ENCODE measurements at regions not wholly inside any gene's neighbourhood (a gene's known extent, or its start where the extent isn't known, plus 50 kb on each side); places are given as distances from the start of the nearest gene placed in this dataset.
A peak's percentile ranks its signal among the peaks of the same experiment; 100 is the strongest.

DNA sequence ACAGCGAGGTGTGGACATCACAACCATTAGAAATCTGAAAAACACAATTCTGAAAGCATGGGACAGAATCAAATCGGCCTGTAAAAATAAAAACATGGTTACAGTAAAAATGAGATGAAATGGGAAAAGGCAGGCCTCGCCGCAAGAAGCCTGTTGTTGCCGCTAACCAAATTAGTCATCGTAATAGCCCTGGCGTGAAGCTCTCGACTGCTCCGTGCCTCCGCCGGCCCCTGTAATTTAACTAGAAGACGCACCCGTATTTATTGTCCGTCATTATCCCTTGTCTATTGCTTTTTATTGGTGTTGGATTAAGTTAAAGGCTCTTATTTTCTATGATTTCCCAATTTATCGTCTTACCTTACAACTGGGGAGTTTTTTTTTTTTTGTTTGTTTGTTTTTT is 334.6 kb upstream of the EEF2KMT start:
- ATAC-seq, result no peak
- Mint-ChIP-seq H3K27ac (no peak overlapping the region), H3K4me1 (ENCODE audit: low read depth in 2 of 2) (no peaks in the 10 kb centered on the region), H3K36me3 (no peaks in the 10 kb centered on the region), H3K9me3 (no peaks in the 10 kb centered on the region), H3K27me3 (peaks cover 6 to 16% of the 10 kb centered on the region in 2 donors), H3K4me3 (no peak overlapping the region)
- no peak for DNase-seq (ENCODE audit: low spot score)

DNA sequence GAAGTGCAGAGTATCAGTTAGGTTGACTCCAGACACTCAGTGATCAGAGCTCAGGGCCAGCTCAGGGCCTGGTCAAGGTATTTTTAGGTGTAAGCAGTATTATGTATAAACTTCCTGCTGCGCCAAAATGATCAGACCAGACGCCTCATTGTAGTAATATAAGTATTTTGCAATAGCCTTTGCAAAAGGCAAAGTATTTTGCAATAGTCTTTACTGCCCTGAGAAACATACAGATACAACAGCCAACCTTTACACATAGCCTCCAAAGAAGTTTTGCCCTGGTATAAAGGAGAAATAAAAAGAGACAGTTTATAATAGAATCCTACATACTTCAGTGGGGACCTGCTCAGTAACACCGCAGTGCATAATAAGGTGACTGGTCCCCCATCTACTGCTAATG is 333.0 kb upstream of the EEF2KMT start:
- Mint-ChIP-seq H3K9me3 (no peaks in the 10 kb centered on the region), H3K4me1 (ENCODE audit: low read depth in 2 of 2) (no peaks in the 10 kb centered on the region), H3K27ac (no peak overlapping the region), H3K4me3 (no peak overlapping the region), H3K36me3 (no peaks in the 10 kb centered on the region), H3K27me3 (peaks cover 6 to 15% of the 10 kb centered on the region in 2 donors)
- DNase-seq (ENCODE audit: low spot score) (no peak), ATAC-seq (no peak)

DNA sequence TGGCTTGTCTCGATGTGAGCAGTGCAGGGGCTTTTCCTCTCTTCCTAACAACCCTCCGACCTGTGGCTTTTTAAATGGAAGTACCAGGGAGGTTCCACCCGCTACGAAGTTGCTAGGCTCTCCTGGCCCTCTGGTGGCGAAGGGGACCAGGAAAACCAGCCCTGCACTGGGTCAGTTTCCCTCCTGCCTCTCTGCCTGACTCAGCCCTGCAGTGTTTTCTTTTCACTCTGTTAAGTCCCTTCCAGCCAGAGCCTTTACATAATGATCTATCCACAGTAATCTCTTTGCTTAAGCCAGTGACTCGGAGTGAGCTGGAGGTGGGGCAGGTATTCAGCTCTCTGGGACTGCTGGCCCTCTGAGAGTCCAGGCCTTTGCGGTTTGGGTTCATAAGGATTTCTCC is 331.3 kb upstream of the EEF2KMT start:
- no peaks in the 10 kb centered on the region for H3K36me3 Mint-ChIP-seq
- no peaks in the 10 kb centered on the region for H3K9me3 Mint-ChIP-seq
- no peak for DNase-seq (ENCODE audit: low spot score)
- H3K27me3 Mint-ChIP-seq, result peaks cover 6% of the 10 kb centered on the region in 2 donors
- ATAC-seq, result no peak
- no peak overlapping the region for H3K4me3 Mint-ChIP-seq
- H3K4me1 Mint-ChIP-seq (ENCODE audit: low read depth in 2 of 2), result no peaks in the 10 kb centered on the region
- no peak overlapping the region for H3K27ac Mint-ChIP-seq

DNA sequence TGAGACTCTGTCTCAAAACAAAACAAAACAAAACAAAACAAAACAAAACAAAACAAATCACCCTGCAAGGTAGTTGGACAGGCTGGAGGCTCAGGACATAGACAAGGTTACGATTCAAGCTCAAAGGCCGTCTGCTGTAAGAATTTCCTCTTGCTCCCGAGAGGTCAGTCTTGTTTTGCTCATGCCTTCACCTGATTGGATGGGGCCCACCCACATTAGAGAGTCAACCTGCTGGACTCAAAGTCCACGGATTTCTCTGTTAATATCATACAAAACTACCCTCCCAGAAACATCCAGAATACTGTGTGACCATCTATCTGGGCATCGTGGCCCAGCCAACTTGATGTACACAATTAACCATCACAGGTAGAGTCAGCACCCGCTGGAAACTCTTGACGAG is 330.0 kb upstream of the EEF2KMT start:
- H3K4me1 Mint-ChIP-seq (ENCODE audit: low read depth in 2 of 2), result no peaks in the 10 kb centered on the region

DNA sequence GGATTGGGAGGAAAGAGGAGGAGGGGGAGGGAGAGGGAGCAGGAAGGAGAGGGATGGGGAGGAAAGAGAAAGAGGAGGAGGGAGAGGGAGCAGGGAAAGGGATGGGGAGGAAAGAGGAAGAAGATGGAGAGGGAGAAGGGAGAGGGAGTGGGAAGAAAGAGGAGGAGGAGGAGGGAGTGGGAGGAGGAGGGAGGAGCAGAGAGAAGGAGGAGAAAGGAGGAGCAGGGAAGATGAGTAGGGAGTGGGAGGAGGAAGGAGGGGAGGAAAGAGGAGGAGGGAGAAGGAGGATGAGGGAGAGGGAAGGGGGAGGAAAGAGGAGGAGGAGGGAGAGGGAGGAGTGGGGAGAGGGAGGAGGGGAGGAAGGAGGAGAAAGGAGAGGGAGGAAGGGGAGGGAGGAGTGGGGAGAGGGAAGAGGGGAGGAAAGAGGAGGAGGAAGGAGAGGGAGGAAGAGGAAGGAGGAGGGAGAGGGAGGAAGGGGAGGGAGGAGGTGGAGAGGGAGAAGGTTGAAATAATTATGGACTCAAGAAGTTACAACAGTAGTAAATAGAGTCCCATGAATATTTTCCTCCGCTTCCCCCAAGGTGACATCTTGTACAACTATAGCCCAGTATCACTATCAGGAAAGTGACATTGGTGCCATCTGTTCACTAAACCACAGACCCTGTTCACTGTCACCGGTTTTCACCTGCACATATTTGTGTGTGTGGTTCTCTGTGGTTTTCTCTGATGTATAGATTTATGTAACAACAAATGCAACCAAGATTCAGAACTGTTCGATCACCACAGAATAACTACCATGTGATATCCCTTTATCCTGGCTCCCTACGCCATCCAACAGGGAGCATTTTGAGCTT is 325.3 kb upstream of the EEF2KMT start:
- no peak for ATAC-seq
- Mint-ChIP-seq H3K36me3 (no peaks in the 10 kb centered on the region), H3K9me3 (no peaks in the 10 kb centered on the region), H3K4me1 (ENCODE audit: low read depth in 2 of 2) (no peaks in the 10 kb centered on the region), H3K27ac (no peak overlapping the region), H3K27me3 (peaks cover 13 to 14% of the 10 kb centered on the region in 2 donors), H3K4me3 (no peak overlapping the region)
- DNase-seq (ENCODE audit: low spot score), result no peak

More for the DNA sequence above, 330.0 kb upstream of the EEF2KMT start:
- no peaks in the 10 kb centered on the region for H3K9me3 Mint-ChIP-seq
- DNase-seq (ENCODE audit: low spot score) (no peak), ATAC-seq (no peak)
- no peak overlapping the region for H3K27ac Mint-ChIP-seq
- H3K27me3 Mint-ChIP-seq, result peaks cover 9 to 14% of the 10 kb centered on the region in 2 donors
- H3K4me3 Mint-ChIP-seq, result no peak overlapping the region
- no peaks in the 10 kb centered on the region for H3K36me3 Mint-ChIP-seq

DNA sequence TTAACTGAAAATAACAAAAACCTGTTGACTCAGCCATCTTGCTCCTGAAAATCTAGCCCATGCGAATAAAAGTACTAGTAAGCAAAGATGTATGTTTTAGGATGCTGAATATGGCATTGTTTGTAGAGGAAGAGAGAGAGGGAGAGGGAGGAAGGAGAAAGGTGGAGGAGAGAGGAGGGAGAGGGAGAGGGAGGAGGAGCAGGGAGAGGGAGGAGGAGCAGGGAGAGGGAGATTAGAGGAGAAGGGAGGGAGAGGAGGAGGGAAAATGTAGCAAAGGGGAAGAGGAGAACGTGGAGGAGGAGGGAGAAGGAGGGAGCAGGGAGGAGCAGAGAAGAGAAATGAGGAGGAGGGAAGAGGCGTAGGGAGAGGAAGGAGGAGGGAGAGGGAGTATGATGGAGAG is 324.5 kb upstream of the EEF2KMT start:
- H3K27me3 Mint-ChIP-seq, result peaks cover 13 to 14% of the 10 kb centered on the region in 2 donors
- H3K4me1 Mint-ChIP-seq (ENCODE audit: low read depth in 2 of 2), result no peaks in the 10 kb centered on the region
- no peak overlapping the region for H3K4me3 Mint-ChIP-seq
- H3K27ac Mint-ChIP-seq, result no peak overlapping the region
- H3K36me3 Mint-ChIP-seq, result no peaks in the 10 kb centered on the region
- no peak for ATAC-seq
- no peaks in the 10 kb centered on the region for H3K9me3 Mint-ChIP-seq
- DNase-seq (ENCODE audit: low spot score), result no peak

DNA sequence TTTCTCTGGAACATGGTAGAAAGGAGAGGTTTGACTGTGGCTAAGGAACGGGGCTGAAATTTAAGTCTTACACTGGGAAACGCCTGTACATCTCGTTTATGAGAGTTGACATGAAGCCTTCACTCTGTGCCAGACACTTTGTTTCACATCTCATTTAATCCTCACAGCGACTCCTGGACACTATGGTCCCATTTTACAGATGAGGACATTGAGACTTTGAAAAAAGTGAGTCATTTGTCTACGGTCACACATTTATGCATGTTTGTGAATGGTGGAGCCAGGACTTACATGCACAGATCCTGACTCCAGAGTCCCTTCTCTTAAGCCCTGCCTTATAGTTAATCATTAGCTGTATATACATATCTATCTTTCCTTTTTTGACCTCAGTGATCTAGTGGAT is 318.4 kb upstream of the EEF2KMT start:
- H3K27ac Mint-ChIP-seq, result no peak overlapping the region
- peaks cover 13 to 20% of the 10 kb centered on the region in 2 donors for H3K27me3 Mint-ChIP-seq
- ATAC-seq (no peak), DNase-seq (ENCODE audit: low spot score) (no peak)
- H3K9me3 Mint-ChIP-seq, result no peaks in the 10 kb centered on the region
- no peaks in the 10 kb centered on the region for H3K36me3 Mint-ChIP-seq
- no peak overlapping the region for H3K4me3 Mint-ChIP-seq
- no peaks in the 10 kb centered on the region for H3K4me1 Mint-ChIP-seq (ENCODE audit: low read depth in 2 of 2)

DNA sequence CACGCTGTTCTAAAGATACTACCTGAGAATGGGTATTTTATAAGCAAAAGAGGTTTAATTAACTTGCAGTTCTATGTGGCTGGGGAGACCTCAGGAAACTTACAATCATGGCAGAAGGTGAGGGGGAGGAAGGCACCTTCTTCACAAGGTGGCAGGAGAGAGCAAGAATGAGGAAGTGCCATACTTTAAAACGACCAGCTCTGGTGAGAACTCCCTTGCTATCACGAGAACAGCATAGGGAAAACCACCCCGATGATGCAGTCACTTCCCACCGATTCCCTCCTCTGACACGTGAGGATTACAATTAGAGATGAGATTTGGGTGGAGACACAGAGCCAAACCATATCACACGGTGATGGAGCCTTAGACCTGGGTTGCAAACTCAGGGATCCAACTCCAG is 317.5 kb upstream of the EEF2KMT start:
- Mint-ChIP-seq H3K36me3 (no peaks in the 10 kb centered on the region), H3K27ac (no peak overlapping the region), H3K27me3 (peaks cover 20 to 26% of the 10 kb centered on the region in 2 donors), H3K4me1 (ENCODE audit: low read depth in 2 of 2) (no peaks in the 10 kb centered on the region), H3K9me3 (no peaks in the 10 kb centered on the region), H3K4me3 (no peak overlapping the region)
- DNase-seq (ENCODE audit: low spot score), result no peak
- no peak for ATAC-seq

DNA sequence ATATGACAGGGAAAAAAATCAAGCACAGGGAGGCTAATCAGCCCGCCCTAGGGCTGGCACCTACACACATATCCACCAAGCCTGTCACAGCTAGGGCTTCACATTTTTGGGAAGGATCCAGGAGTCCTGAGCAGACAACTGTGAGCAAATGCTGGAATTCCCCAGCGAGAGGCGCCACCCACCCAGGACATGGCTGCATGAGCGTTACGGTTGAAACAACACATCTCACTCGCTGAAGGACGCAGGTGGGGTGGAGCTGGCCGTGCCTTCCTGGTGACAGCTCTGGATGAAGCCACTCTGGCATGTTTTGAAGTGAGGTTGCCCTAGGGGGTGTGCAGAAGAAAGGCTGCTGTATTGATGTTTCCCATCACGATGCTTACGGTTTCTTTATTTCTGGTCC is 315.1 kb upstream of the EEF2KMT start:
- Mint-ChIP-seq H3K36me3 (no peaks in the 10 kb centered on the region), H3K27me3 (peaks cover 15 to 20% of the 10 kb centered on the region in 2 donors), H3K4me3 (no peak overlapping the region), H3K27ac (no peak overlapping the region), H3K4me1 (ENCODE audit: low read depth in 2 of 2) (no peaks in the 10 kb centered on the region), H3K9me3 (no peaks in the 10 kb centered on the region)
- no peak for ATAC-seq
- no peak for DNase-seq (ENCODE audit: low spot score)

DNA sequence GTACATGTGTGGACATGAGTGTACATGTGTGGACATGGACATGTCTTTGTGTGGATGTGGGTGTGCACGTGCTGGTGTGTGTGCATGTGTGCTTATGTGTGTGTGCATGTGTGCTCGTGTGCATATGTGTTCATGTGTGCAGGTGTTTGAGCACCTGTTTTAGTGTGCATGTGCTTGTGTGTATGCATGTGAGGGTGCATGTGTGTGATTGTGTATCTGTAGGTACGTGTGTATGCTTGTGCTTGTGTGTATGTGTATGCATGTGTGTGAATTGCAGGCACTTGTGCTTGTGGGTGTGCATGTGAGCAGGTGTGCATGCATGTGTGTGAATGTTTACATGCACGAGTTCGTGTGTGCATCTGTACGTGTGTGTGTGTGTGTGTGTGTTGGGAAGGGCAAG is 300.6 kb upstream of the EEF2KMT start:
- ATAC-seq, result no peak
- no peak for DNase-seq (ENCODE audit: low spot score)
- H3K9me3 Mint-ChIP-seq, result no peaks in the 10 kb centered on the region
- H3K27ac Mint-ChIP-seq, result no peak overlapping the region
- H3K27me3 Mint-ChIP-seq, result peaks cover 23 to 55% of the 10 kb centered on the region in 2 donors
- no peaks in the 10 kb centered on the region for H3K36me3 Mint-ChIP-seq
- H3K4me3 Mint-ChIP-seq, result no peak overlapping the region
- H3K4me1 Mint-ChIP-seq (ENCODE audit: low read depth in 2 of 2), result no peaks in the 10 kb centered on the region

DNA sequence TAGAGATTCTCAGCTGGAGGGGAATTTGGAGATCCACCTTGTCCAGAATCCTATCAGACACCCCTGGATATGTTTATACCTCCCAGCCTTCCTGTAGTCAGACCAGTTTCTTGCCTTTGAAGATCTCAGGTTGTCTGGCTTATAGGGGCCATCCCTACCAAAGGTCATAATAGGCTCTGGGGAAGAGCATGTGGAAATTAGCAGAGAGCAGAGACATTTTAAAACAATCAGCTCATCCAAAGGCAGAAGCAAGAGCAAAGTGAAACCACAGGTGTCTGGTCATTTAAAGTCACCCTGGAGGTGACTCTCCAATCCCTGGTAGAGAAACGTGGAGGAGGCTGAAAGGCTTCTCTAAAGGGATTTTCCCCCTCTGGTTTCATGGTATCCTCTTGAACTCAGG is 299.3 kb upstream of the EEF2KMT start:
- ATAC-seq, result no peak
- H3K9me3 Mint-ChIP-seq, result no peaks in the 10 kb centered on the region
- H3K4me3 Mint-ChIP-seq, result no peak overlapping the region
- H3K27me3 Mint-ChIP-seq, result peaks cover 22 to 45% of the 10 kb centered on the region in 2 donors
- no peaks in the 10 kb centered on the region for H3K4me1 Mint-ChIP-seq (ENCODE audit: low read depth in 2 of 2)
- H3K36me3 Mint-ChIP-seq, result no peaks in the 10 kb centered on the region
- no peak for DNase-seq (ENCODE audit: low spot score)
- no peak overlapping the region for H3K27ac Mint-ChIP-seq

DNA sequence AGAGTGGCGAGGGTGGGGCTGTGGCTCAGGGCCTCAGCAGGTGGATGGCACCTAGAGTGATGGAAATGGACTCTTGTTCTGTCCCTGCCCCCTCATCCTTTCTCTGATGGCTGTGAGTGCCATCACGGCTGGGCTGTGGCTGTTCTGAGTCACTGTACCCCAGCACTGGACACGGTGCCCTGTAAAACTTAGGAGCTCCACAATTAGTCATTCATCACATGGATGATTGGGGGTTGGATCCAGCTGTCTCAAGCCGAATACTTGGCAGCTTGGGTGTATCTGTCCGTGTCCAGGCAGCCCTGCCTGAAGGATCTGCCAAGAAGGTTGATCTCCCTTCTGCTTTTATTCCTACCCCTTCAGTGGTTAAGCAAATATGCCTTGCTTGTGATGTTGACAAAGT is 295.5 kb upstream of the EEF2KMT start:
- DNase-seq (ENCODE audit: low spot score) (no peak), ATAC-seq (peak in 1 of 2 donors; percentile 24)
- Mint-ChIP-seq H3K4me3 (no peak overlapping the region), H3K4me1 (ENCODE audit: low read depth in 2 of 2) (no peaks in the 10 kb centered on the region), H3K36me3 (no peaks in the 10 kb centered on the region), H3K27ac (no peak overlapping the region), H3K27me3 (peaks cover 11 to 23% of the 10 kb centered on the region in 2 donors), H3K9me3 (no peaks in the 10 kb centered on the region)

DNA sequence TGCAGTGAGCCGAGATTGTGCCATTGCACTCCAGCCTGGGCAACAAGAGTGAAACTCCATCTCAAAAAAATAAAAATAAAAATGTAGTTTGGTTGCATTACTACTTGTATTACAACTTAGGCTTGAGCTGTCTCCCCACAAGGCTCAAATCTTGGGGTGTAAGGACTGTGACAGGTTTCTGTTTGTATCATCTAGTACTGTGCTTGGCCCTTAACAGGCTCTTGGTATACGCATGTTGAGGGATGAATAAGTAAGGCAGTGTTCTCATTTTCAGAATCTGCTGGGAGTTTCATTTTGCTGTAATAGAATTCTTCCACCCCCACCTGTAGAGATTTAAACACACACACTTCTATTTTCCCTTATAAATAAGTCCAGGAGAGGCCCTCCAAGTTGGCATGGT is 289.4 kb upstream of the EEF2KMT start:
- H3K4me1 Mint-ChIP-seq (ENCODE audit: low read depth in 2 of 2), result no peaks in the 10 kb centered on the region
- DNase-seq (ENCODE audit: low spot score) (no peak), ATAC-seq (no peak)
- no peaks in the 10 kb centered on the region for H3K9me3 Mint-ChIP-seq
- no peak overlapping the region for H3K27ac Mint-ChIP-seq
- H3K4me3 Mint-ChIP-seq, result no peak overlapping the region
- H3K27me3 Mint-ChIP-seq, result peaks cover 6 to 16% of the 10 kb centered on the region in 2 donors
- no peaks in the 10 kb centered on the region for H3K36me3 Mint-ChIP-seq

DNA sequence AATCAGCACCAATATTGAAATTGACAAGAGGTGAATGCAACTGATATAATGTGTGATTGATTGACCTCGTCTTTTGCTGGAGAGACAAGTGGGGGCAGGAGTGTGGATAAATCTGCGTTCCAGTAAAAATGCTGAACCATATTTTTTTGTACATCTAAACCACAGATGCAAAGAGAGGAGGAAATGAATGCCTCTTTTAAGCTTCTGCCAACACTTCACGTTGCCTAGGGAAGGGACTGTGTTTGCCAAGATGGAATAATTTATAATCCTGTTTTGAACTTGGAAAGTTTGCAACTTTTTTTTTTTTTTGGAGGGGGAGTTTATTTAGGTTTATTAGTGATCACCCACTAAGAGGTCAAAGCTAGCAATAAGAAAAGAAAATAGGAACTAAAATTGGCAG is 288.2 kb upstream of the EEF2KMT start:
- no peaks in the 10 kb centered on the region for H3K9me3 Mint-ChIP-seq
- no peak overlapping the region for H3K4me3 Mint-ChIP-seq
- H3K4me1 Mint-ChIP-seq (ENCODE audit: low read depth in 2 of 2), result no peaks in the 10 kb centered on the region
- H3K27ac Mint-ChIP-seq, result no peak overlapping the region
- ATAC-seq, result no peak
- DNase-seq (ENCODE audit: low spot score), result no peak
- H3K36me3 Mint-ChIP-seq, result no peaks in the 10 kb centered on the region
- H3K27me3 Mint-ChIP-seq, result peaks cover 6 to 16% of the 10 kb centered on the region in 2 donors

DNA sequence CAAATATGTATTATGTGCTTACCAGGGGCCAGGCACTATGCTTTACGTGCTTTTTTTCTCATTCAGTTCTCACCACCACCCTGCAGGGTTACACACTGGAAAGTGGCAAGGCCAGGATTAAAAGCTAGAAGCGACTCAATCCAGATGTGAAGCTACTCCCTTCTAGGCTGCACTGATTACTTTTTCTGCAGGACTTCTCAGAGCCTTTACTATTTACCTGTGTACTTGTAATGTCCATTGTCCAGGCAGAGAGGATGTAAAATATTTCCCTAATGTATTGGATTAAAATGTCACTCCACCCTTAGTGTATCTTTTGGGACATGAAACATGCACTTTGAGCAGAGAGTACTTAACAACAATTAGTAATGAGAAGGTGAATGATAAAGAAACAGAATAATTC is 287.5 kb upstream of the EEF2KMT start:
- H3K36me3 Mint-ChIP-seq, result no peaks in the 10 kb centered on the region
- no peaks in the 10 kb centered on the region for H3K9me3 Mint-ChIP-seq
- ATAC-seq, result no peak
- H3K27me3 Mint-ChIP-seq, result peaks cover 6 to 16% of the 10 kb centered on the region in 2 donors
- no peak overlapping the region for H3K27ac Mint-ChIP-seq
- H3K4me3 Mint-ChIP-seq, result no peak overlapping the region
- no peak for DNase-seq (ENCODE audit: low spot score)
- no peaks in the 10 kb centered on the region for H3K4me1 Mint-ChIP-seq (ENCODE audit: low read depth in 2 of 2)
